ENCODE measurements at regions not wholly inside any gene's neighbourhood (a gene's known extent, or its start where the extent isn't known, plus 50 kb on each side); places are given as distances from the start of the nearest gene placed in this dataset.

- H3K4me2 ChIP-seq (ENCODE audit: low read length): no peak overlapping the region
- no peaks in the 10 kb centered on the region for H3K4me1 ChIP-seq (ENCODE audit: insufficient read depth, low read length, poor library complexity, severe bottlenecking)
- no TSS peak for BruUV-seq (replicated peaks)
- no peaks in the 10 kb centered on the region for H4K20me1 ChIP-seq (ENCODE audit: insufficient read depth, low read length)
- H3K9me3 ChIP-seq (ENCODE audit: low read length): no peaks in the 10 kb centered on the region
- DNase-seq (ENCODE audit: low spot score): no peak
- H3K9me2 ChIP-seq (ENCODE audit: insufficient read depth, low read length): no peaks in the 10 kb centered on the region
- ChIA-PET CTCF (ENCODE audit: unreplicated experiment) (no interaction called here), POLR2A (interaction anchor here (1.1 kb wide), 1 partner anchor 264 kb away, joined by 3 read pairs; no protein-coding TSS in a partner anchor)
- H2AFZ ChIP-seq (ENCODE audit: low read length): no peak overlapping the region
- no peak overlapping the region for H3K27ac ChIP-seq (ENCODE audit: low read depth, low read length, poor library complexity, severe bottlenecking)
- no peaks in the 10 kb centered on the region for H3K36me3 ChIP-seq (ENCODE audit: insufficient read depth, low read length)
- TF ChIP-seq EZH2phosphoT487 (IDR thresholded peaks at IDR 0.05; ENCODE audit: borderline replicate concordance, low read depth, low read length): no peak
- TF ChIP-seq, protein P1, sequence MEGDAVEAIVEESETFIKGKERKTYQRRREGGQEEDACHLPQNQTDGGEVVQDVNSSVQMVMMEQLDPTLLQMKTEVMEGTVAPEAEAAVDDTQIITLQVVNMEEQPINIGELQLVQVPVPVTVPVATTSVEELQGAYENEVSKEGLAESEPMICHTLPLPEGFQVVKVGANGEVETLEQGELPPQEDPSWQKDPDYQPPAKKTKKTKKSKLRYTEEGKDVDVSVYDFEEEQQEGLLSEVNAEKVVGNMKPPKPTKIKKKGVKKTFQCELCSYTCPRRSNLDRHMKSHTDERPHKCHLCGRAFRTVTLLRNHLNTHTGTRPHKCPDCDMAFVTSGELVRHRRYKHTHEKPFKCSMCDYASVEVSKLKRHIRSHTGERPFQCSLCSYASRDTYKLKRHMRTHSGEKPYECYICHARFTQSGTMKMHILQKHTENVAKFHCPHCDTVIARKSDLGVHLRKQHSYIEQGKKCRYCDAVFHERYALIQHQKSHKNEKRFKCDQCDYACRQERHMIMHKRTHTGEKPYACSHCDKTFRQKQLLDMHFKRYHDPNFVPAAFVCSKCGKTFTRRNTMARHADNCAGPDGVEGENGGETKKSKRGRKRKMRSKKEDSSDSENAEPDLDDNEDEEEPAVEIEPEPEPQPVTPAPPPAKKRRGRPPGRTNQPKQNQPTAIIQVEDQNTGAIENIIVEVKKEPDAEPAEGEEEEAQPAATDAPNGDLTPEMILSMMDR (conservative IDR thresholded peaks at IDR 0.05; ENCODE audit: low read length): no peak
- intact Hi-C loops (cut with micrococcal nuclease; ENCODE audit: unreplicated experiment): no loop called here
- no peaks in the 10 kb centered on the region for H3K79me2 ChIP-seq (ENCODE audit: insufficient read depth, low read depth, low read length)
- no peak overlapping the region for H3K4me3 ChIP-seq (ENCODE audit: low read depth, low read length, poor library complexity, severe bottlenecking)
Measured at GRCh38 chr3:159127021-159127392, 325.2 kb downstream of the MFSD1 start.

DNA sequence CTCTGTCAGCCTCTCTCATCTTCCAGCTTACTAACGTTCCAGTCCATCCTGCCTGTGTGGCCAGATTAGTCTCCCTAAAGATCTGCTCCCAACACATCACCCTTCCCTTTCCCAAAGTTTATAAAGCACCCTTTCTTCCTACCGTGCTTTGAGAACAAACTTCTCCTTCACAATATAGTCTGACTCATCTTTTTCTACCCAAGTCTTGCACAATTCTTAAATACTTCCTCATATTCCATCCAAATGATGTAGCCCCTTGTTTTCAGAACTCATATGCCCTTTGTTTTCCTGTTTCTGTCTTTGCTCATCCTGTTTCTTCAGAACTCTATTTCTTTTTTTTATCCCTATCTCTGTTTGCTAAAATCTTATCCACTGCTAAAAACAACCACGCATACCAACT lies 326.8 kb downstream of the MFSD1 start:
- no peaks in the 10 kb centered on the region for H3K36me3 ChIP-seq (ENCODE audit: insufficient read depth, low read length)
- no peaks in the 10 kb centered on the region for H3K9me3 ChIP-seq (ENCODE audit: low read length)
- no peaks in the 10 kb centered on the region for H3K9me2 ChIP-seq (ENCODE audit: insufficient read depth, low read length)
- H3K27ac ChIP-seq (ENCODE audit: low read depth, low read length, poor library complexity, severe bottlenecking): no peak overlapping the region
- no peaks in the 10 kb centered on the region for H4K20me1 ChIP-seq (ENCODE audit: insufficient read depth, low read length)
- H3K79me2 ChIP-seq (ENCODE audit: insufficient read depth, low read depth, low read length): no peaks in the 10 kb centered on the region
- no peaks in the 10 kb centered on the region for H3K4me1 ChIP-seq (ENCODE audit: insufficient read depth, low read length, poor library complexity, severe bottlenecking)
- H3K4me3 ChIP-seq (ENCODE audit: low read depth, low read length, poor library complexity, severe bottlenecking): no peak overlapping the region
- DNase-seq (ENCODE audit: low spot score): no peak
- no TSS peak for BruUV-seq (replicated peaks)
- intact Hi-C loops (cut with micrococcal nuclease; ENCODE audit: unreplicated experiment): no loop called here
- ChIA-PET CTCF (ENCODE audit: unreplicated experiment) (no interaction called here), POLR2A (no interaction called here)
- no peak overlapping the region for H2AFZ ChIP-seq (ENCODE audit: low read length)
- TF ChIP-seq, protein P1 (conservative IDR thresholded peaks at IDR 0.05; ENCODE audit: low read length): no peak
- TF ChIP-seq EZH2phosphoT487 (IDR thresholded peaks at IDR 0.05; ENCODE audit: borderline replicate concordance, low read depth, low read length): no peak
- no peak overlapping the region for H3K4me2 ChIP-seq (ENCODE audit: low read length)

GRCh38 chr3:159130108-159130507 lies 328.3 kb downstream of the MFSD1 start:
- no TSS peak for BruUV-seq (replicated peaks)
- no peak for DNase-seq (ENCODE audit: low spot score)
- Histone ChIP-seq H3K4me2 (ENCODE audit: low read length) (no peak overlapping the region), H3K4me1 (ENCODE audit: insufficient read depth, low read length, poor library complexity, severe bottlenecking) (no peaks in the 10 kb centered on the region), H3K9me3 (ENCODE audit: low read length) (no peaks in the 10 kb centered on the region), H3K27ac (ENCODE audit: low read depth, low read length, poor library complexity, severe bottlenecking) (no peak overlapping the region), H3K36me3 (ENCODE audit: insufficient read depth, low read length) (no peaks in the 10 kb centered on the region), H3K4me3 (ENCODE audit: low read depth, low read length, poor library complexity, severe bottlenecking) (no peak overlapping the region), H4K20me1 (ENCODE audit: insufficient read depth, low read length) (no peaks in the 10 kb centered on the region), H2AFZ (ENCODE audit: low read length) (no peak overlapping the region), H3K79me2 (ENCODE audit: insufficient read depth, low read depth, low read length) (no peaks in the 10 kb centered on the region), H3K9me2 (ENCODE audit: insufficient read depth, low read length) (no peaks in the 10 kb centered on the region)
- ChIA-PET CTCF (ENCODE audit: unreplicated experiment) (no interaction called here), POLR2A (no interaction called here)
- intact Hi-C loops (cut with micrococcal nuclease; ENCODE audit: unreplicated experiment): no loop called here
- no peak for TF ChIP-seq EZH2phosphoT487 (IDR thresholded peaks at IDR 0.05; ENCODE audit: borderline replicate concordance, low read depth, low read length)
- TF ChIP-seq, protein P1 (conservative IDR thresholded peaks at IDR 0.05; ENCODE audit: low read length): peak; percentile 76

Measured in OCI-LY7 (cell line).